ENCODE measurements at regions not wholly inside any gene's neighbourhood (a gene's known extent, or its start where the extent isn't known, plus 50 kb on each side); places are given as distances from the start of the nearest gene placed in this dataset.

DNA sequence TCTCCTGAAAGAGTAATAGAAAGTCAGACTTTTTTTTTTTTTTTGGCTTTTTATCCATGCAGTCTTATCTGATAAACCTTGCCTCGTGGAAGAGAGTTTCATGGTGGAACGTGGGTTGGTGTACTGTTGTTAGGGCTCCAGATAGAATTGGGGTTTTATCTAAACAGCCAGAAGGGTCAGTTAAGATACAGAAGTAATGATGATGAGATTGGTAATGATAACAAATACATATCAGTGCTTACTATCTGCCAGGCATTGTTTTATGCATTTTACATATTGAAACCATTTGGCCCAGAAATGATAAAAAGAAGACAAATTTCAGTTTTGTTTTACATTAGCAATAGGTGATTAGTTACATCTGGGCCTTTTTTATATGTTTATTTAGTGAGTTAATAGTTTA, 372.8 kb upstream of the PRICKLE1 start:
- TF ChIP-seq, protein P1, sequence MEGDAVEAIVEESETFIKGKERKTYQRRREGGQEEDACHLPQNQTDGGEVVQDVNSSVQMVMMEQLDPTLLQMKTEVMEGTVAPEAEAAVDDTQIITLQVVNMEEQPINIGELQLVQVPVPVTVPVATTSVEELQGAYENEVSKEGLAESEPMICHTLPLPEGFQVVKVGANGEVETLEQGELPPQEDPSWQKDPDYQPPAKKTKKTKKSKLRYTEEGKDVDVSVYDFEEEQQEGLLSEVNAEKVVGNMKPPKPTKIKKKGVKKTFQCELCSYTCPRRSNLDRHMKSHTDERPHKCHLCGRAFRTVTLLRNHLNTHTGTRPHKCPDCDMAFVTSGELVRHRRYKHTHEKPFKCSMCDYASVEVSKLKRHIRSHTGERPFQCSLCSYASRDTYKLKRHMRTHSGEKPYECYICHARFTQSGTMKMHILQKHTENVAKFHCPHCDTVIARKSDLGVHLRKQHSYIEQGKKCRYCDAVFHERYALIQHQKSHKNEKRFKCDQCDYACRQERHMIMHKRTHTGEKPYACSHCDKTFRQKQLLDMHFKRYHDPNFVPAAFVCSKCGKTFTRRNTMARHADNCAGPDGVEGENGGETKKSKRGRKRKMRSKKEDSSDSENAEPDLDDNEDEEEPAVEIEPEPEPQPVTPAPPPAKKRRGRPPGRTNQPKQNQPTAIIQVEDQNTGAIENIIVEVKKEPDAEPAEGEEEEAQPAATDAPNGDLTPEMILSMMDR (IDR thresholded peaks at IDR 0.05): no peak
- TF ChIP-seq POLR2A (IDR thresholded peaks at IDR 0.05): no peak

Measured in adrenal gland (tissue), 5 donors.